LNCaP clone FGC (cell line): ENCODE measurements at regions not wholly inside any gene's neighbourhood (a gene's known extent, or its start where the extent isn't known, plus 50 kb on each side); places are given as distances from the start of the nearest gene placed in this dataset.

Experiments used
- DNase-seq: peaks from one replicate; pipeline ENCODE4 v3.0.0-alpha.2; 2011; ENCODE audit warnings: low read depth
- H3K4me3 ChIP-seq: 2 replicates; pipeline ENCODE4 v1.5.1; 2011; ENCODE audit warnings: mild to moderate bottlenecking, low read depth, low read length, control low read depth
- TF ChIP-seq, protein P1 (sequence below): IDR thresholded peaks from 2 replicates; pipeline ENCODE4 v1.5.1; 2012; ENCODE audit warnings: mild to moderate bottlenecking; ENCODE audit not compliant: control insufficient read depth, insufficient read depth; ENCODE audit errors: extremely low read depth

- TF ChIP-seq, protein P1, sequence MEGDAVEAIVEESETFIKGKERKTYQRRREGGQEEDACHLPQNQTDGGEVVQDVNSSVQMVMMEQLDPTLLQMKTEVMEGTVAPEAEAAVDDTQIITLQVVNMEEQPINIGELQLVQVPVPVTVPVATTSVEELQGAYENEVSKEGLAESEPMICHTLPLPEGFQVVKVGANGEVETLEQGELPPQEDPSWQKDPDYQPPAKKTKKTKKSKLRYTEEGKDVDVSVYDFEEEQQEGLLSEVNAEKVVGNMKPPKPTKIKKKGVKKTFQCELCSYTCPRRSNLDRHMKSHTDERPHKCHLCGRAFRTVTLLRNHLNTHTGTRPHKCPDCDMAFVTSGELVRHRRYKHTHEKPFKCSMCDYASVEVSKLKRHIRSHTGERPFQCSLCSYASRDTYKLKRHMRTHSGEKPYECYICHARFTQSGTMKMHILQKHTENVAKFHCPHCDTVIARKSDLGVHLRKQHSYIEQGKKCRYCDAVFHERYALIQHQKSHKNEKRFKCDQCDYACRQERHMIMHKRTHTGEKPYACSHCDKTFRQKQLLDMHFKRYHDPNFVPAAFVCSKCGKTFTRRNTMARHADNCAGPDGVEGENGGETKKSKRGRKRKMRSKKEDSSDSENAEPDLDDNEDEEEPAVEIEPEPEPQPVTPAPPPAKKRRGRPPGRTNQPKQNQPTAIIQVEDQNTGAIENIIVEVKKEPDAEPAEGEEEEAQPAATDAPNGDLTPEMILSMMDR = no peak
- no peak overlapping the region for H3K4me3 ChIP-seq
- DNase-seq = no peak
Observed at GRCh38 chr20:57761413-57761734, 51.6 kb upstream of the PMEPA1 start.

GRCh38 chr20:57760698-57761412, 51.0 kb upstream of the PMEPA1 start:
- no peak for DNase-seq
- H3K4me3 ChIP-seq = no peak overlapping the region
- TF ChIP-seq, protein P1 = no peak

- no peak overlapping the region for H3K4me3 ChIP-seq
- DNase-seq = no peak
- TF ChIP-seq, protein P1 = no peak
Observed at GRCh38 chr20:57759724-57760123, 49.9 kb upstream of the PMEPA1 start.
